ENCODE measurements at regions not wholly inside any gene's neighbourhood (a gene's known extent, or its start where the extent isn't known, plus 50 kb on each side); places are given as distances from the start of the nearest gene placed in this dataset.

GRCh38 chr20:41869261-41869660, 251.1 kb upstream of the CHD6 start:
- no peak overlapping the region for H3K27ac Mint-ChIP-seq (ENCODE audit: unreplicated experiment)
- BruUV-seq (replicated peaks), result no TSS peak
- Histone ChIP-seq H3K27me3 (replicated peaks; ENCODE audit: control insufficient read depth, insufficient read depth, low read length) (no peaks in the 10 kb centered on the region), H3K4me1 (no peaks in the 10 kb centered on the region), H3K9me3 (peaks cover 10% of the 10 kb centered on the region), H3K36me3 (ENCODE audit: control insufficient read depth, insufficient read depth, low read length) (no peaks in the 10 kb centered on the region), H3K4me3 (ENCODE audit: low read depth, low read length) (no peak overlapping the region)
- DNase-seq, result no peak
- H3K36me3 Mint-ChIP-seq (ENCODE audit: insufficient read depth, unreplicated experiment), result no peaks in the 10 kb centered on the region
- POLR2A ChIA-PET, result no interaction called here
- H3K9me3 Mint-ChIP-seq (ENCODE audit: unreplicated experiment), result peaks cover 22% of the 10 kb centered on the region
- TF ChIP-seq CTCF (IDR thresholded peaks at IDR 0.05; ENCODE audit: insufficient read depth in 1 of 2, low read depth in 1 of 2, low read length in 1 of 2, severe bottlenecking in 1 of 2, unreplicated experiment in 1 of 2), result no peak
- H3K4me1 Mint-ChIP-seq (ENCODE audit: low read depth, unreplicated experiment), result no peaks in the 10 kb centered on the region
- CTCF ChIA-PET, result no interaction called here
- intact Hi-C loops (cut with micrococcal nuclease; ENCODE audit: unreplicated experiment), result no loop called here
- H3K27me3 Mint-ChIP-seq (ENCODE audit: insufficient read depth, unreplicated experiment), result peaks cover 23% of the 10 kb centered on the region
- H3K4me3 Mint-ChIP-seq (ENCODE audit: unreplicated experiment), result no peak overlapping the region

DNA sequence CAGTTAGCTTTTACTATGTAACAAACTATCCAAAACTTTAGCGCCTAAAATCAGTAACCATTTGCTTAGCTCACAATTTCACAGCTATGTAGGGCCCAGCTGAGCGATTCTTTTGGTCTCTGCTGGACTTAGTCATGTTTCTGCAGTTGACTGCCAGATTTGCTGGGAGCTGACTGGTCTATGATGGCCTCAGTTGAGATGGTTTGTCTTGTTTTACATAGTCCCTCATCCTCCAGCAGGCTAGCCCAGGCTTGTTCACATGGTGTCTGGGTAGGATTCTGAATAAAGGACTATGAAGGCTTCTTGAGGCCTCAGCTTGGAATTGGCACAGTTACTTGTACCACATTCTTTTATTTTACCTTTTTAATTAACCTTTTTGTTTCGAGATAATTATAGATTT, 247.8 kb upstream of the CHD6 start:
- no peak overlapping the region for H3K4me3 Mint-ChIP-seq (ENCODE audit: unreplicated experiment)
- H3K4me1 ChIP-seq, result no peaks in the 10 kb centered on the region
- H3K27me3 Mint-ChIP-seq (ENCODE audit: insufficient read depth, unreplicated experiment), result peaks cover 18% of the 10 kb centered on the region
- no peaks in the 10 kb centered on the region for H3K36me3 ChIP-seq (ENCODE audit: control insufficient read depth, insufficient read depth, low read length)
- TF ChIP-seq CTCF (IDR thresholded peaks at IDR 0.05; ENCODE audit: insufficient read depth in 1 of 2, low read depth in 1 of 2, low read length in 1 of 2, severe bottlenecking in 1 of 2, unreplicated experiment in 1 of 2), result no peak
- CTCF ChIA-PET, result no interaction called here
- no peak overlapping the region for H3K27ac Mint-ChIP-seq (ENCODE audit: unreplicated experiment)
- H3K9me3 Mint-ChIP-seq (ENCODE audit: unreplicated experiment), result peaks cover 22% of the 10 kb centered on the region
- no peak overlapping the region for H3K4me3 ChIP-seq (ENCODE audit: low read depth, low read length)
- no TSS peak for BruUV-seq (replicated peaks)
- no peak for DNase-seq
- POLR2A ChIA-PET, result no interaction called here
- H3K27me3 ChIP-seq (replicated peaks; ENCODE audit: control insufficient read depth, insufficient read depth, low read length), result no peaks in the 10 kb centered on the region
- H3K4me1 Mint-ChIP-seq (ENCODE audit: low read depth, unreplicated experiment), result no peaks in the 10 kb centered on the region
- intact Hi-C loops (cut with micrococcal nuclease; ENCODE audit: unreplicated experiment), result no loop called here
- peaks cover 10% of the 10 kb centered on the region for H3K9me3 ChIP-seq
- H3K36me3 Mint-ChIP-seq (ENCODE audit: insufficient read depth, unreplicated experiment), result no peaks in the 10 kb centered on the region

DNA sequence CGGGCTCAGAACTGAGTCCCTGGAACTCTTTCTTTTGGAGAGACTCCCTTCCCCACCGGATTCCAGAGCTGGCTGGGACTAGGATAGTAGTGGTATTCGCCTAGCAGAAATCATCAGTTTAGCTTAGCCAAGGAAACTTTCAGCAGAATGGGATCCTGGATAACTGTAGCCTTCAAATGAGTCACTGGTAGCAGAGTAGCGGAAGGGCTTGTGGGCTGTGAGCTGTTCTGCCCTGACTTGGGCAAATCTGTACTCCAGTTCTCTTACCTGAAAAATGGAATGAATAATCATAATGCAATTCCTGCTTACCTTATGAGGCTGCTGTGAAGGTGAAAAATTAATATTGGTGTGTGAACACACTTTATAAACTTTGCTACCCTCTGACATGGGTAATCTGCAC, 244.3 kb upstream of the CHD6 start:
- peaks cover 2% of the 10 kb centered on the region for H3K9me3 Mint-ChIP-seq (ENCODE audit: unreplicated experiment)
- intact Hi-C loops (cut with micrococcal nuclease; ENCODE audit: unreplicated experiment), result no loop called here
- no peaks in the 10 kb centered on the region for H3K36me3 Mint-ChIP-seq (ENCODE audit: insufficient read depth, unreplicated experiment)
- no peak overlapping the region for H3K4me3 Mint-ChIP-seq (ENCODE audit: unreplicated experiment)
- no peak for DNase-seq
- no TSS peak for BruUV-seq (replicated peaks)
- Histone ChIP-seq H3K4me3 (ENCODE audit: low read depth, low read length) (no peak overlapping the region), H3K9me3 (no peaks in the 10 kb centered on the region; the same call in 1 of the 2 replicates), H3K27me3 (replicated peaks; ENCODE audit: control insufficient read depth, insufficient read depth, low read length) (no peaks in the 10 kb centered on the region), H3K4me1 (no peaks in the 10 kb centered on the region), H3K36me3 (ENCODE audit: control insufficient read depth, insufficient read depth, low read length) (no peaks in the 10 kb centered on the region)
- H3K27me3 Mint-ChIP-seq (ENCODE audit: insufficient read depth, unreplicated experiment), result peaks cover 13% of the 10 kb centered on the region
- CTCF ChIA-PET, result no interaction called here
- POLR2A ChIA-PET, result no interaction called here
- TF ChIP-seq CTCF (IDR thresholded peaks at IDR 0.05; ENCODE audit: insufficient read depth in 1 of 2, low read depth in 1 of 2, low read length in 1 of 2, severe bottlenecking in 1 of 2, unreplicated experiment in 1 of 2), result no peak
- H3K27ac Mint-ChIP-seq (ENCODE audit: unreplicated experiment), result no peak overlapping the region
- no peaks in the 10 kb centered on the region for H3K4me1 Mint-ChIP-seq (ENCODE audit: low read depth, unreplicated experiment)

Measured in Caco-2 (cell line).